ENCODE measurements at regions not wholly inside any gene's neighbourhood (a gene's known extent, or its start where the extent isn't known, plus 50 kb on each side); places are given as distances from the start of the nearest gene placed in this dataset.

- no peaks in the 10 kb centered on the region for H3K4me1 ChIP-seq (ENCODE audit: control insufficient read depth, insufficient read depth, low read length)
- no peak for TF ChIP-seq MXI1 (IDR thresholded peaks at IDR 0.05; ENCODE audit: borderline replicate concordance, low read depth, low read length)
- no peak for TF ChIP-seq MAZ (IDR thresholded peaks at IDR 0.05; ENCODE audit: borderline replicate concordance, low read depth, low read length)
- TF ChIP-seq POLR2A (IDR thresholded peaks at IDR 0.05; ENCODE audit: low read depth, low read length) = no peak
- no peak for TF ChIP-seq RFX5 (IDR thresholded peaks at IDR 0.05; ENCODE audit: low read depth, low read length)
- TF ChIP-seq SMC3 (IDR thresholded peaks at IDR 0.05; ENCODE audit: low read depth, low read length) = no peak
- no peak for TF ChIP-seq RCOR1 (IDR thresholded peaks at IDR 0.05; ENCODE audit: insufficient replicate concordance, low read length)
- no peak for TF ChIP-seq USF2 (IDR thresholded peaks at IDR 0.05; ENCODE audit: low read depth, low read length)
- TF ChIP-seq BHLHE40 (IDR thresholded peaks at IDR 0.05; ENCODE audit: low read depth, low read length) = no peak
- TF ChIP-seq RAD21 (IDR thresholded peaks at IDR 0.05; ENCODE audit: low read length) = no peak
- TF ChIP-seq ELK1 (IDR thresholded peaks at IDR 0.05; ENCODE audit: borderline replicate concordance, low read depth, low read length) = no peak
- no peak for TF ChIP-seq CEBPB (IDR thresholded peaks at IDR 0.05; ENCODE audit: low read depth, low read length)
- no peak for TF ChIP-seq CHD1 (IDR thresholded peaks at IDR 0.05; ENCODE audit: low read depth, low read length)
- no peak for TF ChIP-seq CTCF (conservative IDR thresholded peaks at IDR 0.05; ENCODE audit: low read depth, low read length)
- TF ChIP-seq FOS (IDR thresholded peaks at IDR 0.05; ENCODE audit: low read depth, low read length) = no peak
- TF ChIP-seq MAFK (IDR thresholded peaks at IDR 0.05; ENCODE audit: low read depth, low read length) = no peak
- no peak for TF ChIP-seq NFE2L2 (IDR thresholded peaks at IDR 0.05; ENCODE audit: low read depth, low read length)
- H4K20me1 ChIP-seq (ENCODE audit: insufficient read depth, low read length) = no peaks in the 10 kb centered on the region
- in situ Hi-C loops (cut with MboI; ENCODE audit: low sequenced_read_pairs) = no loop called here
- H2BK5ac ChIP-seq (ENCODE audit: low read depth, low read length, poor library complexity, severe bottlenecking) = no peak overlapping the region
- no peak overlapping the region for H2AFZ ChIP-seq (replicated peaks; ENCODE audit: low read length, poor library complexity)
- no peak overlapping the region for H3K27ac ChIP-seq (ENCODE audit: insufficient read depth, low read length)
- H3K79me1 ChIP-seq (ENCODE audit: low read depth in 1 of 2, low read length in 2 of 2) = no peaks in the 10 kb centered on the region
- H3K18ac ChIP-seq (ENCODE audit: low read depth, low read length) = no peak overlapping the region
- H3K9me3 ChIP-seq (ENCODE audit: control insufficient read depth, insufficient read depth, low read length) = peaks cover 19% of the 10 kb centered on the region
- no peak overlapping the region for H3K9ac ChIP-seq (ENCODE audit: low read depth, low read length)
- no peak overlapping the region for H4K5ac ChIP-seq (ENCODE audit: low read depth, low read length)
- intact Hi-C loops (cut with micrococcal nuclease) = no loop called here
- ChIA-PET CTCF (no interaction called here), POLR2A (ENCODE audit: unreplicated experiment) (no interaction called here)
- no peak overlapping the region for H3K4ac ChIP-seq (ENCODE audit: low read depth, low read length)
- no peak overlapping the region for H3K23ac ChIP-seq (ENCODE audit: low read depth, low read length)
- H3K56ac ChIP-seq (ENCODE audit: extremely low read depth, insufficient read depth, low read length) = no peak overlapping the region
- no peak overlapping the region for H2BK20ac ChIP-seq (ENCODE audit: low read depth, low read length)
- no TSS peak for BruUV-seq (replicated peaks)
- no peak overlapping the region for H4K91ac ChIP-seq (ENCODE audit: insufficient read depth, low read depth, low read length)
- dilution Hi-C loops (cut with HindIII; ENCODE audit: low sequenced_read_pairs, unreplicated experiment) = no loop called here
- ATAC-seq (ENCODE audit: low read depth) (no peak), DNase-seq (no peak)
- H3K4me3 ChIP-seq (ENCODE audit: insufficient read depth, low read depth, low read length) = no peak overlapping the region
- WGBS, 2 experiments (ENCODE audit: extremely low coverage in 2 of 2, insufficient read length in 1 of 2) = 8% methylated on average over 2 of the region's 7 CpGs; no CpG with 5 or more reads in 1 of the 2 experiments
- no peak overlapping the region for H2AK9ac ChIP-seq (replicated peaks; ENCODE audit: low read depth, low read length, poor library complexity)
- H3K14ac ChIP-seq (replicated peaks; ENCODE audit: low read depth, low read length) = no peak overlapping the region
- no peak overlapping the region for H3K4me2 ChIP-seq (ENCODE audit: low read depth, low read length)
- H3K27me3 ChIP-seq (ENCODE audit: control insufficient read depth, insufficient read depth, low read length) = no peaks in the 10 kb centered on the region
- H3K9me1 ChIP-seq (ENCODE audit: insufficient read depth, low read length) = no peaks in the 10 kb centered on the region
- H2AK5ac ChIP-seq (ENCODE audit: low read depth, low read length) = no peak overlapping the region
- H4K8ac ChIP-seq (ENCODE audit: low read depth in 2 of 2, low read length in 2 of 2) = no peak overlapping the region
- H2BK15ac ChIP-seq (ENCODE audit: low read depth, low read length) = no peak overlapping the region
- H2BK120ac ChIP-seq (ENCODE audit: low read depth, low read length) = no peak overlapping the region
- no peaks in the 10 kb centered on the region for H3K36me3 ChIP-seq (ENCODE audit: control insufficient read depth, insufficient read depth, low read length)
Observed at GRCh38 chr3:137348936-137349335, 391.2 kb downstream of the IL20RB start.
